Activated CD4-positive, alpha-beta T cell treated with anti-CD3 and anti-CD28 coated beads for 48 hours (primary cell): ENCODE measurements at regions not wholly inside any gene's neighbourhood (a gene's known extent, or its start where the extent isn't known, plus 50 kb on each side); places are given as distances from the start of the nearest gene placed in this dataset.
"Not testable (repeated sequence)": the region's sequence is repeated elsewhere in the genome, so short reads cannot be mapped to it uniquely, and the experiment has no call there.

Experiments
- DNase-seq: peaks from one replicate; pipeline ENCODE4 v3.0.0-alpha.2; 2020

- no peak for DNase-seq
These were observed 746.4 kb downstream of the SLC4A3 start for GRCh38 chr2:220373878-220374277.

DNA sequence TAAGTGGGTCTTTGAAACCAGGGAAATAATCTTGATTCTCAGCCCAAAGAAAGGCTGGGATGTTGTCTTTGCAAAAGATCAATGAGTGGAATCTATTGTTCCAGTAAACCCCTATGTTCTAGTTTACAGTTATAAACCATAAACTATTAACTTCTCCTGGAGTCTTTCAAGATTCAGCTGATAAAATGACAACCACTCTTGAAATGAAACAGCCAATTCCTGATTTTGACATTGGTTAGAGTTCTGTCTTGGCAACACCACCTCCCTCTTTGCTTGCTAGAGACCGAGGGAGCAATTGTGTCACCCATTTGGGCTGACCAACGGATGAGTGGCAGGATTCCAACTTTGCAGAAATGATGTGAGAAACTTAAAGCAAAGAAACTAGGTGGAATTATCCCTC lies 746.9 kb downstream of the SLC4A3 start:
- no peak for DNase-seq

DNA sequence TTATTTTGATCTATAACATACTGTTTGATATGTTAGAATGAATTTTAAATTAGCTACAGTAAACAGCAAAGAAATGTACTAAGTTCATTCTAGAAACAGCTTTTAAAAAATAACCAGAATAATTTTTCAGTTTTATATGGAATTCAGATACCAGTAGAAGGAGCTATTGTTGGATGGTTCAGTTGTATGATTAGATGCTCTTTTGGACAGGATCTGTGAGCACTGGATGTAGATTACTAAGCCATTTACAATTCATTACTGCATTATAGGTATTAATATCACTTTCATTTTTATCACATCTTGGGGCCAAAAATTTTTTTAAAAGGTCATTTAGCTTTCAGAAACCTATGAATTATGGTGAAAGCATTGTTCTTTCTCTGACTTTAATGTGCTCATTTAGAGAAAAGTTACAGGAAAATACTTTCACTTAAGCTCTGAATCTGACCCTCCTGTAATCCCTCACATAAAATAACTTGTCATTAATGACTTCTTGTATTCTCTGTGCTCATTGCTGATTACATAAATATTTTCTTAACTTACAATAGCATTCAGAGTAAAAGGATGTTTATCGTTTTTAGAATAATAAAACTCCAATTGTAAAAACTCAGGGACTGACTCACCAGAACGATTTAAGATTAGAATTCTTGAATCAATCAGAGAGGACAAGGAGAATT lies 750.2 kb downstream of the SLC4A3 start:
- no peak for DNase-seq

DNA sequence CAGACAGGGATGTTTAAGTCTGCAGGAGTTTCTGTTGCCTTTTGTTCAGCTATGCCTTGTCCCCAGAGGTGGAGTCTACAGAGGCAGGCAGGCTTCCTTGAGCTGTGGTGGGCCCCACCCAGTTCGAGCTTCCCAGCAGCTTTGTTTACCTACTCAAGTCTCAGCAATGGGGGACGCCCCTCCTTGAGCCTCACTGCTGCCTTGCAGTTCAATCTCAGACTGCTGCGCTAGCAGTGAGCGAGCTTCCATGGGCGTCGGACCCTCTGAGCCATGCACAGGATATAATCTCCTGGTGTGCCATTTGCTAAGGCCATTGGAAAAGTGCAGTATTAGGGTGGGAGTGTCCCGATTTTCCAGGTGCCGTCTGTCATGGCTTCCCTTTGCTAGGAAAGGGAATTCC lies 760.3 kb downstream of the SLC4A3 start:
- not testable (repeated sequence) for DNase-seq

DNA sequence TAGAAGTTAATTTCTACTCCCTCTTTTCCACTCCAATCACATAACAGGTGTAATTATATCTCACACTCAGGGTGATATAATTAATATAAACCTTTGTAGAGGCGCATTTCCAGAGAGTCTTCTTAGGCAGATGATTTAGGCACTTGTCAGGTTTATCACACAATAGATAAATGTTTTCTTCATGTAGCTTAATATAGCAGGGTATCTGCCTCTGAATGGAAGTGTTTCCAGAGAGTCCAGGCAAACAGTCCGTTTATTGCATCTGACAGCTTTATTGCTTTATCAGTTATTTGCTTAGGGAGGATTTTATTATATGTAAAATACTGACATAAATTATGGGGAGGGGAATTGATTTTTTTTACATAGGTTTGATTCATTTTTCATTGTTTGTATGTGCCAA lies 766.3 kb downstream of the SLC4A3 start:
- DNase-seq: no peak

GRCh38 chr2:220394433-220394832 lies 767.0 kb downstream of the SLC4A3 start:
- no peak for DNase-seq

GRCh38 chr2:220396287-220396686 lies 768.9 kb downstream of the SLC4A3 start:
- no peak for DNase-seq

DNA sequence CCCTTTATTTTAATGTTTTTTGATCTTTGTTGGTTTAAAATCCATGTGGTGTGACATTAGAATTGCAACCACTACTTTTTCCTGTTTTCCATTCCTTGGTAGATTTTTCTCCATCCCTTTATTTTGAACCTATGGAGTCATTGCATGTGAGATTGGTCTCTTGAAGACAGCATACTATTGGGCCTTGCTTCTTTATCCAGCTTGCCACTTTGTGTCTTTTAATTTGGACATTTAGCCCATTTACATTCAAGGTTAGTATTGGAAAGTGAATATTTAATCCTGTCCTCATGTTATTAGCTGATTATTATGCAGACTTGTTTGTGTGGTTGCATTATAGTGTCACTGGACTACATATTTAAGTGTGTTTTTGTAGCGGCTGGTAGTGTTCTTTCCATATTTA lies 782.9 kb downstream of the SLC4A3 start:
- no peak for DNase-seq

GRCh38 chr2:220417503-220417902 lies 790.1 kb downstream of the SLC4A3 start:
- no peak for DNase-seq

DNA sequence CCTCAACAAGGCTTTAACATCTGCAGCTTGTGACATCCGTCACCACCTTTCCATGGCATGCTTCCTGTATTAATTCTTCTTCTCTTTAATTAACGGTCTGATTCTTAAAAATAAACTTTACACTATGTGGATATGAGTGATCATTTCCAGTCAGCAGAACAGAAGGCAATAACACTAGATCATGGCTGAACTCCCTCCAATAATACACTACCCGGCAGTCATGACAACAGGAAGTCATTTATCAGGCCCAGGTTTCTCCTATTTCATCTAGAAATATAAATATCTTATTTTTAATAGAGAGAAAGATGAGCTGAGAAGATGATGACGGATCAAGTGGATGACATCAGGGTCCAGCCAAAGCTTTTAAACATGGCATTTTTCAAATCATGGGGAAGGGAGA lies 792.2 kb downstream of the SLC4A3 start:
- no peak for DNase-seq

- DNase-seq: no peak
These were observed 793.4 kb downstream of the SLC4A3 start for GRCh38 chr2:220420820-220421219.

DNA sequence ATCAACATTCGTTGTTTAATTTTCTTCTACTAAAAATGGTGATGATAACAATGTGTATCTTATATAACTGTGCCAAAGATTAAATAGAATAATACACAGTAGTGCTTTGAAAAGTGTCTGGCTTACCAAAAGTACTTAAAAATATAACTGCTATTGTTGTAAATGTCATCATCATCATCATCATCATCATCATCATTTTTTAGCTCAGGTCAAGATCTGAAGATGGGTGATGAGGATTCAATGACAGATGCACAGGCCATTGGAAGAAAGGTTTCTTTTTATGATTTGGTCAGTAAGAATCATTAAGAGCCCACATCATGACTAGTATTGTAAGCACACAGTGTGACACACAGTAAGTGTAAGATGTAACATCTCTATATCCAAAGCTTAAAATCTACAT lies 795.2 kb downstream of the SLC4A3 start:
- no peak for DNase-seq

DNA sequence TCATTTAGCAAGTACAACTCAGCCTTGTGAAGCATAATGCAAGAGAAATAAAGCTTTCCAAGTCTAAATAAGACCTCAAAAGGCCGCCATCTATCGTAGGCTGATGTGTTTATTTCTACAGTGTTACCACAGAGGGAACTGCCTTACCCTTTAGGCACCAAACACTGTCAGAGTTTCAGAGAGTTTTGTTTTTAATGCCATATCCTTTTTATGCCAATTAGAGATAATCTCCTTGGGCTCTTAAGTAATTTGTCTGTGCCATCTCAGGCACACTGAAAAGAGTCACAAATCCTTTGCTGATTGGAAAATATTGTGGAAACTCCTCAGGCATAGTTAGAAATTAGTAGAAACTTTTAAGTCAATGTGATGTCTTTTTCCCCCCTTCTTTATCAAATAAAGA lies 797.1 kb downstream of the SLC4A3 start:
- DNase-seq: no peak

DNA sequence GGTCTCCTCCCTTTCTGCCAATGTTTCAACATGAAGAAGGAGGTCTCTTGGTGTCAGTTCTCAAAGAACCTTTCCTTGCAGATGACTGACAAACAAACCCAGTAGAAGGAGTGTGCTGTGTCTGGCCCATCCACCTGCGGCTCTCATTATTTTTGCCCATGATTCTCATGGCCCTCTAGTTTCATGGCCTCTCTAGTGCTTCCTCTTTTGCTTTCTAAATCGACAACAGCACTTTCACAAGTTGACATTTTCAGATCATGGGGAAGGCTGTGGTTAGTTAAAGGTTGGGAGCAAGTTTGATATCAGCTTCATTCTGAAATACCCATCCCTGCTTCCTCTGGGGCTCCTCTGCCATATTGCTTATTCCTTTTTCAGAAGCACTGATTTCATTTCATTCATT lies 805.2 kb downstream of the SLC4A3 start:
- no peak for DNase-seq

DNA sequence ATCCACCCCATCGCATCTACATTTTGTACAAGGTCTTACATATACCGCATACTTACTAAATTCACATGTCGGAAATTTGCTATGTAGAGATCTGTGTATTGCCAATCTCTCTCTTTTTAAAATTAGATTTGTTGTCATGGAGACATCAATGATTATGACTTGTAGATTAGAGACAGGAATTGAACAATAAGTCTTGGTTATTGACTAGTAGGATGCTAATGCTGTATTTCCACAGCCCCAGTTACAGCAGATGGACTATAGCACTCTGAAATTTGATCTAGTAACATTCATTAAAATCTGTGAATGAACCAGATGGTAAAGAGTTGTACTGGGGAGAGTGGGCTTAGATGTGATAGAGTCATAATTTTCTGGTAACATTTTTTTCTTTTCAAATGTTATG lies 805.7 kb downstream of the SLC4A3 start:
- DNase-seq: no peak

DNA sequence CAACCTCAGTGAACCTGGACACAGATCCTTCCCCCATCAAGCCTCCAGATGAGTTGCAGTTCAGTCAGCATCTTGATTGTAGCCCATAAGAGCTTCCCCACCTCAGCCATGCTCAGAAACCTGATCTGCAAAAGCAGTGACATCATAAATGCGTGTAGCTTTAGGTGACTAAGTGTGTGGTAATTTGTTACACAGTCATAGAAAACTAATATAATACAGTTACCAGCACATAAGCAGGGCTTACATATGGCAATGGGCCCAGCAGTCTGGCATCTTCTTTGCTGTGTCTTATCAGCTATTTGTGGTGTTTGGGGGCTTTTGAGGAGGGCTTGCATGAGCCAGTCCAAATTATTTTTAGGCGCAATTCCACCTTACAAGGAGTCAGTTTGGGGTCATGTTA lies 807.0 kb downstream of the SLC4A3 start:
- DNase-seq: no peak

- no peak for DNase-seq
These were observed 810.5 kb downstream of the SLC4A3 start for GRCh38 chr2:220437938-220438337.

DNA sequence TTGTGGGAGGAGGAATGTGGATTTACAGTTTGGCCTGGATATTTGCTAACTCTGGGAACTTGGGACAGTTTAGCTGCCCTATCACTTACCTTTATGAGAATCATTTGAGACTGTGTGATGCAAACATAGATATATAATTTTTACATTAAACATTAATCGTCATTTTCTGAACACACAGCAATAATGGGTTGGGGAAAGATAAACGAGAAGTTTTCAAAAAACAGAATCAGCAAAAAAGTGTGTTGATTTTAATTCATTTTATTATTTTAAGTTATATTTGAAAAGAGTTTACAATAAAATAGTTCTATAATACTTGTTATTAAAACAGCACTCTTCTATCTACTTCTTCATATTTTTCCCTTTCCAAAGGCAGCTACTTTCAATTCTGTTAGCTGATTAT lies 813.3 kb downstream of the SLC4A3 start:
- DNase-seq: no peak

GRCh38 chr2:220441404-220441803 lies 814.0 kb downstream of the SLC4A3 start:
- no peak for DNase-seq

DNA sequence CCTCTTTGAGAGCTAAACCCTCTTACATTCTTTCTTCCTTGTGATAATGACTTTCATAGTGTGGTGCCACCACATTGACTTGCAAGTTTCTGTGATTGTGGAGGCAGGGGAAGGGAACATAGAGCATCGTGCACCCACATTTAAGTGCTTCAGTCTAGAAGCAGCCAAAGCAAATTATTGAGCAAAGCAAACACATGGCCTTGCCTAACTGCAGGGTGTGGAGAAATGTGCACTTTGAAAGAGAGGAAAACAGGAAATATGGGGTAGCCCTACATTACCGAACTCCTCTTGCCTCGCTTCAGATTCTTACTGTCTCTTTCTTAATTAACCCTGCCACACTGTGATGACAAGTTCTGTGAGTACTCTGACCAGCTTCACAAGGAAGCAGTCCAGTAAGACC lies 814.6 kb downstream of the SLC4A3 start:
- DNase-seq: no peak

GRCh38 chr2:220445429-220446105 lies 818.1 kb downstream of the SLC4A3 start:
- DNase-seq: no peak

GRCh38 chr2:220446106-220446712 lies 818.8 kb downstream of the SLC4A3 start:
- no peak for DNase-seq

- DNase-seq: no peak
These were observed 823.4 kb downstream of the SLC4A3 start for GRCh38 chr2:220450846-220451245.

DNA sequence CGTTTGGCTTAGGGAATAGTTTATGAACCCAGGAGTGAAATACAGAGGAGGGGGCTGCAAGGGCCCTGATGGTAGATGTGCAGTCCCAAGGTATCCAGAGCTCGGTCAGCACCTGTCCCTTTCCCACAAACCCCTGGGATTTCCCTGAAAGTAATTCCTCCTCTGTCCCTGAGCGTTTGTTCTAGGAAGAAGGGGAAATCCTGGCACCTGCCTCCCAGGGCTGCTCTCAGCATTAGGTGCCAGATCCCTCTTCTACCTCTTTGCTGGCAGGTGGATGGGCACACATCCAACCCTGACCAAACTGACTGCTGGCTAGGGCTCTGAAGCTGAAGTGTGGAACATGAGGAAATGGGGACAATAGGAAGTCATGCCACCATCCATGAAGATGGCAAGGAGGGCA lies 824.0 kb downstream of the SLC4A3 start:
- no peak for DNase-seq

GRCh38 chr2:220452561-220452960 lies 825.1 kb downstream of the SLC4A3 start:
- no peak for DNase-seq
